A549 (cell line): ENCODE measurements at regions not wholly inside any gene's neighbourhood (a gene's known extent, or its start where the extent isn't known, plus 50 kb on each side); places are given as distances from the start of the nearest gene placed in this dataset.

Experiments
- ATAC-seq, 2 experiments: fragments of 200-7000 bp in 1 of 2; fragments of >200 bp in 1 of 2; cut with Nextera tagmentation in 1 of 2; cut with Tn5 transposase in 1 of 2; 3 replicates each; pipeline versions ENCODE4 v1.8.0 to v1.9.1; 2018 to 2020; ENCODE audit warnings: mild to moderate bottlenecking in 1 of 2, moderate library complexity in 1 of 2
- CTCF ChIA-PET: fragments of 300-600 bp; sonication (Branson Sonifier 250); formaldehyde crosslinking; extraction: SDS; loops from one replicate; lab custom pipeline; 2021; ENCODE audit warnings: antibody characterized with exemption, inconsistent platforms; lab: Yijun Ruan, JAX
- POLR2A ChIA-PET: fragments of 350-600 bp; formaldehyde crosslinking; extraction: SDS; loops from one replicate; lab custom pipeline; 2021; ENCODE audit warnings: antibody characterized with exemption, inconsistent platforms; lab: Yijun Ruan, JAX
- DNase-seq, 2 experiments: peaks; one replicate each; pipeline versions ENCODE4 v3.0.0 to v3.0.0-alpha.2; 2011 to 2016; ENCODE audit warnings: low read depth in 1 of 2, low spot score in 1 of 2
- FAIRE-seq: peaks from 2 replicates; lab custom pipeline; 2011; peaks lifted over from hg19 to GRCh38; lab: Jason Lieb, UNC
- H3K27ac ChIP-seq, 2 experiments: fragments of >200 bp; sonication (Bioruptor Twin); formaldehyde crosslinking; 3 replicates each; pipeline ENCODE4 v1.5.1; 2016 to 2017
- H3K4me1 ChIP-seq: fragments of >200 bp; sonication (Bioruptor Twin); formaldehyde crosslinking; 3 replicates; pipeline ENCODE4 v1.6.1; 2016
- H3K4me2 ChIP-seq: fragments of >200 bp; sonication (Bioruptor Twin); formaldehyde crosslinking; 3 replicates; pipeline ENCODE4 v1.6.1; 2016
- H3K4me3 ChIP-seq: fragments of >200 bp; sonication (Bioruptor Twin); formaldehyde crosslinking; 3 replicates; pipeline ENCODE4 v1.5.1; 2016
- H3K9me3 ChIP-seq: fragments of >200 bp; sonication (Bioruptor Twin); formaldehyde crosslinking; 3 replicates; pipeline ENCODE4 v1.6.1; 2016
- BHLHE40 ChIP-seq: IDR thresholded peaks from 2 replicates; pipeline ENCODE4 v1.6.1; 2012; ENCODE audit warnings: low read depth, low read length, inconsistent platforms
- CBX2 ChIP-seq: fragments of 200-600 bp; sonication (generic); IDR thresholded peaks from 2 replicates; pipeline ENCODE4 v1.6.1; 2016; ENCODE audit warnings: low read depth, mild to moderate bottlenecking, borderline replicate concordance
- CBX8 ChIP-seq: fragments of 200-600 bp; sonication (generic); IDR thresholded peaks from 2 replicates; pipeline ENCODE4 v1.6.1; 2016
- CEBPB ChIP-seq, 2 experiments: fragments of >200 bp in 1 of 2; sonication (Bioruptor Twin) in 1 of 2; formaldehyde crosslinking in 1 of 2; IDR thresholded peaks; 2 replicates each; pipeline ENCODE4 v1.6.1; 2012 to 2016
- CHD4 ChIP-seq: fragments of 200-600 bp; sonication (generic); IDR thresholded peaks from 2 replicates; pipeline ENCODE4 v1.6.1; 2016; ENCODE audit warnings: antibody characterized with exemption, mild to moderate bottlenecking, borderline replicate concordance
- EP300 ChIP-seq, 2 experiments: fragments of >200 bp; sonication (Bioruptor Twin); formaldehyde crosslinking; IDR thresholded peaks; 2 replicates in 1 of 2; 3 replicates in 1 of 2; pipeline ENCODE4 v1.6.1; 2016 to 2017
- ESRRA ChIP-seq: fragments of 150-350 bp; IDR thresholded peaks from 2 replicates; pipeline ENCODE4 v1.6.1; 2014; ENCODE audit warnings: mild to moderate bottlenecking, low read length, borderline replicate concordance
- FOSL2 ChIP-seq, 2 experiments: fragments of 450-650 bp in 1 of 2; fragments of >200 bp in 1 of 2; sonication (Bioruptor Twin) in 1 of 2; formaldehyde crosslinking; IDR thresholded peaks; 2 replicates each; pipeline versions ENCODE4 v1.5.0 to v1.6.1; 2016 to 2020; ENCODE audit warnings: mild to moderate bottlenecking in 1 of 2, moderate library complexity in 1 of 2
- GATA3 ChIP-seq: IDR thresholded peaks from 2 replicates; pipeline ENCODE4 v1.6.1; 2012; ENCODE audit warnings: borderline replicate concordance
- HEYL ChIP-seq: fragments of 250-450 bp; sonication (Bioruptor Pico); IDR thresholded peaks from 2 replicates; pipeline ENCODE4 v1.8.0; 2021; ENCODE audit warnings: mild to moderate bottlenecking, moderate library complexity
- HOXA7 ChIP-seq: fragments of 250-450 bp; sonication (Bioruptor Pico); IDR thresholded peaks from 2 replicates; pipeline ENCODE4 v1.5.0; 2020; ENCODE audit warnings: mild to moderate bottlenecking, moderate library complexity
- KDM1A ChIP-seq: fragments of 200-600 bp; sonication (generic); IDR thresholded peaks from 2 replicates; pipeline ENCODE4 v1.6.1; 2016; ENCODE audit warnings: low read depth, mild to moderate bottlenecking
- KDM5A ChIP-seq: fragments of 200-600 bp; sonication (generic); IDR thresholded peaks from 2 replicates; pipeline ENCODE4 v1.6.1; 2016; ENCODE audit warnings: antibody characterized with exemption, mild to moderate bottlenecking
- MAZ ChIP-seq: fragments of 150-350 bp; IDR thresholded peaks from 2 replicates; pipeline ENCODE4 v1.6.1; 2014; ENCODE audit warnings: antibody characterized with exemption, low read depth, low read length, borderline replicate concordance
- MYC ChIP-seq: IDR thresholded peaks from 2 replicates; pipeline ENCODE4 v1.6.1; 2012; ENCODE audit warnings: mild to moderate bottlenecking, inconsistent platforms, low read length, improper control_type of control experiment, borderline replicate concordance
- NFE2L2 ChIP-seq: fragments of 150-350 bp; conservative IDR thresholded peaks from 2 replicates; pipeline ENCODE4 v1.6.1; 2014; ENCODE audit warnings: low read length
- NPAS2 ChIP-seq: fragments of 250-450 bp; sonication (Bioruptor Pico); IDR thresholded peaks from 2 replicates; pipeline ENCODE4 v1.8.0; 2022; ENCODE audit warnings: mild to moderate bottlenecking, moderate library complexity, borderline replicate concordance
- POLR2AphosphoS2 ChIP-seq: conservative IDR thresholded peaks from 2 replicates; pipeline ENCODE4 v1.6.1; 2012; ENCODE audit warnings: low read length, improper control_type of control experiment, inconsistent platforms
- RARB ChIP-seq: fragments of 250-450 bp; sonication (Bioruptor Pico); IDR thresholded peaks from 2 replicates; pipeline ENCODE4 v1.8.0; 2021; ENCODE audit warnings: mild to moderate bottlenecking, moderate library complexity
- RFX5 ChIP-seq: fragments of 450-650 bp; IDR thresholded peaks from 2 replicates; pipeline ENCODE4 v1.7.1; 2014; ENCODE audit warnings: antibody characterized with exemption, mild to moderate bottlenecking, moderate library complexity
- TFCP2L1 ChIP-seq: fragments of 250-450 bp; sonication (Bioruptor Pico); IDR thresholded peaks from 2 replicates; pipeline ENCODE4 v1.5.0; 2021; ENCODE audit warnings: mild to moderate bottlenecking
- TP53 ChIP-seq: fragments of 250-450 bp; sonication (Bioruptor Pico); IDR thresholded peaks from 2 replicates; pipeline ENCODE4 v1.5.0; 2021; ENCODE audit warnings: mild to moderate bottlenecking, moderate library complexity
- ZFP36 ChIP-seq: fragments of 450-650 bp; IDR thresholded peaks from 2 replicates; pipeline ENCODE4 v1.6.1; 2014; ENCODE audit warnings: borderline replicate concordance; ENCODE audit not compliant: partially characterized antibody
- ZNF302 ChIP-seq: fragments of 250-450 bp; sonication (Bioruptor Pico); IDR thresholded peaks from 2 replicates; pipeline ENCODE4 v1.9.0; 2021; ENCODE audit warnings: inconsistent platforms, mild to moderate bottlenecking, moderate library complexity
- ZSCAN20 ChIP-seq: fragments of 250-450 bp; sonication (Bioruptor Pico); IDR thresholded peaks from 2 replicates; pipeline ENCODE4 v1.8.0; 2022; ENCODE audit warnings: mild to moderate bottlenecking, moderate library complexity
- WGBS: methylation state at CpG from one replicate; pipeline ENCODE4 v1.1.6; 2017; ENCODE audit errors: missing lambda C conversion rate; 5-methylcytosine and 5-hydroxymethylcytosine counted together
- TF ChIP-seq, protein P1 (sequence below): fragments of >200 bp; sonication (Bioruptor Twin); formaldehyde crosslinking; IDR thresholded peaks from 2 replicates; pipeline ENCODE4 v1.6.1; 2016
- TF ChIP-seq, protein P2 (sequence below): fragments of 150-350 bp; IDR thresholded peaks from 2 replicates; pipeline ENCODE4 v1.6.1; 2014; ENCODE audit warnings: low read depth, mild to moderate bottlenecking, low read length
- TF ChIP-seq, protein P3 (sequence below): fragments of 450-650 bp; IDR thresholded peaks from 2 replicates; pipeline ENCODE4 v1.6.1; 2014; ENCODE audit warnings: antibody characterized with exemption

DNA sequence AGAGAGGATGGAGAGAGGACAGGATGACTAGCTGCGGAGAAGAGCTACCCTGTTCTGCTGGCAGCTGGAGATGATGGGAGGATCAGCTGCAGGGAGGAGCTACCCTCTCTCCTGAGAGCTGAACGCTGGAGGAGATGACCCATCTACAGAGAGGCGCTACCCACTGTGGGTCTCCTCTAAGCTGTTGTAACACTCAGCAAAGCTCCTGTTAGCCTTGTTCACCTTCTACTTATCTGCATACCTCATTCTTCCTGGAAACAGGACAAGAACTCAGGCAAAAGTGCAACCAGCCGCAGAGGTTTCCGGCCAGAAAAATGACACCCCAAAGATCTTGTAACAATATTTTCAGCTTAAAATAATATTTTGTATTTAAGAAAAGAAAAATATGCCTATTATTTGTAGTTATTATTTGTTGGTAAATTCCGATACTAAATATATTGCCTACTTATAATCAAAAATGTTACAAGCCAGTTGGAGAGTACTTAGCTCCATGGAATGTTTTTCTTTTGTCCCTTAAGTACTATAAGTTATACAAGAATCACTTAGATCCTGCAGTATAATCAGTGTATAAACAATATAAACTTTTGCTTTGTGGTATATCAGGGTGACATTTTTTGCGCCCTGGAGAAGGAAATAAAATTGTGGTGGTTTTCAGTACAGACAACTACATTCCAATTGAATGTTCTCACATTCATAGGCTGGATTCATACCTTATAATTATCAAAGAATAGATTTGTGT is 1188.0 kb upstream of the CADM2 start:
- ChIA-PET CTCF (interaction anchor here (0.7 kb wide), 1 partner anchor 361 kb away, joined by 3 read pairs; no protein-coding TSS in a partner anchor), POLR2A (no interaction called here)
- Histone ChIP-seq H3K4me1 (no peaks in the 10 kb centered on the region), H3K4me3 (no peak overlapping the region), H3K27ac (no peak overlapping the region), H3K4me2 (no peak overlapping the region)
- no peak for FAIRE-seq
- no peak for ATAC-seq
- DNase-seq: no peak
- TF ChIP-seq CHD4 (no peak), CBX2 (no peak), HOXA7 (CRISPR knock-in tag) (no peak), POLR2AphosphoS2 (no peak), NFE2L2 (no peak), MYC (no peak), CBX8 (no peak), TFCP2L1 (no peak), ESRRA (no peak), BHLHE40 (no peak), KDM5A (no peak), RFX5 (no peak), FOSL2 (IDR thresholded peaks at IDR 0.05) (no peak), FOSL2 (CRISPR knock-in tag; IDR thresholded peaks at IDR 0.05) (no peak), ZFP36 (no peak), CEBPB (IDR thresholded peaks at IDR 0.05) (no peak), HEYL (no peak), TP53 (CRISPR knock-in tag) (no peak), NPAS2 (CRISPR knock-in tag) (no peak), KDM1A (no peak)
- TF ChIP-seq, protein P1, sequence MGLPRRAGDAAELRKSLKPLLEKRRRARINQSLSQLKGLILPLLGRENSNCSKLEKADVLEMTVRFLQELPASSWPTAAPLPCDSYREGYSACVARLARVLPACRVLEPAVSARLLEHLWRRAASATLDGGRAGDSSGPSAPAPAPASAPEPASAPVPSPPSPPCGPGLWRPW: no peak
- TF ChIP-seq, all 56 proteins: peak for 0
- H3K9me3 ChIP-seq: no peaks in the 10 kb centered on the region
- WGBS: 52% methylated on average over 7 of the region's 7 CpGs

GRCh38 chr3:83802801-83803200 is 1156.0 kb upstream of the CADM2 start:
- Histone ChIP-seq H3K4me2 (no peak overlapping the region), H3K27ac (no peak overlapping the region), H3K4me1 (no peaks in the 10 kb centered on the region), H3K9me3 (no peaks in the 10 kb centered on the region), H3K4me3 (no peak overlapping the region)
- DNase-seq (no peak), ATAC-seq (no peak), FAIRE-seq (no peak)
- ChIA-PET POLR2A (no interaction called here), CTCF (no interaction called here)
- TF ChIP-seq, protein P2, sequence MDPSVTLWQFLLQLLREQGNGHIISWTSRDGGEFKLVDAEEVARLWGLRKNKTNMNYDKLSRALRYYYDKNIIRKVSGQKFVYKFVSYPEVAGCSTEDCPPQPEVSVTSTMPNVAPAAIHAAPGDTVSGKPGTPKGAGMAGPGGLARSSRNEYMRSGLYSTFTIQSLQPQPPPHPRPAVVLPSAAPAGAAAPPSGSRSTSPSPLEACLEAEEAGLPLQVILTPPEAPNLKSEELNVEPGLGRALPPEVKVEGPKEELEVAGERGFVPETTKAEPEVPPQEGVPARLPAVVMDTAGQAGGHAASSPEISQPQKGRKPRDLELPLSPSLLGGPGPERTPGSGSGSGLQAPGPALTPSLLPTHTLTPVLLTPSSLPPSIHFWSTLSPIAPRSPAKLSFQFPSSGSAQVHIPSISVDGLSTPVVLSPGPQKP: no peak
- no peak for TF ChIP-seq EP300 (IDR thresholded peaks at IDR 0.05)
- no peak for TF ChIP-seq GATA3
- TF ChIP-seq, protein P3, sequence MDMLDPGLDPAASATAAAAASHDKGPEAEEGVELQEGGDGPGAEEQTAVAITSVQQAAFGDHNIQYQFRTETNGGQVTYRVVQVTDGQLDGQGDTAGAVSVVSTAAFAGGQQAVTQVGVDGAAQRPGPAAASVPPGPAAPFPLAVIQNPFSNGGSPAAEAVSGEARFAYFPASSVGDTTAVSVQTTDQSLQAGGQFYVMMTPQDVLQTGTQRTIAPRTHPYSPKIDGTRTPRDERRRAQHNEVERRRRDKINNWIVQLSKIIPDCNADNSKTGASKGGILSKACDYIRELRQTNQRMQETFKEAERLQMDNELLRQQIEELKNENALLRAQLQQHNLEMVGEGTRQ: no peak
- no peak for TF ChIP-seq RARB (CRISPR knock-in tag)
- TF ChIP-seq CEBPB (IDR thresholded peaks at IDR 0.05): no peak
- TF ChIP-seq ZNF302 (CRISPR knock-in tag): no peak
- TF ChIP-seq KDM5A: no peak
- no peak for TF ChIP-seq MAZ
- TF ChIP-seq ZSCAN20 (CRISPR knock-in tag): no peak
- TF ChIP-seq NPAS2 (CRISPR knock-in tag): no peak
- 20% methylated on average over 2 of the region's 2 CpGs for WGBS
